ENCODE measurements at regions not wholly inside any gene's neighbourhood (a gene's known extent, or its start where the extent isn't known, plus 50 kb on each side); places are given as distances from the start of the nearest gene placed in this dataset.

DNA sequence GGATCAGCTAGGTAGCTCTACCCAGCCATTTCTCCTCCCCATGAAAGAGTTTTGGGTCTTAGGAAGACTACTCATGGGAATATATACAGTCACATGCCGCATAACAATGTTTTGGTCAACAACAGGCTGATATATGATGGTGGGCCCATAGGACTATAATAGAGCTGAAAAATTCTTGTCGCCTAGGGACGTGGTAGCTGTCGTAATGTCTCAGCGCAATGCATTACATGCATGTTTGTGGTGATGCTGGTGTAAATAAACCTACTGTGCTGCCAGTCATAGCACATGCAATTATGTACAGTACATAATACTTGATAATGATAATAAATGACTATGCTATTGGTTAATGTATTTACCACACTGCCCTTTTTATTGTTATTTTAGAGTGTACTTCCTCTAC, 78.2 kb upstream of the DLX6 start:
- H3K4me1 Mint-ChIP-seq = no peaks in the 10 kb centered on the region
- no peaks in the 10 kb centered on the region for H3K4me1 ChIP-seq (ENCODE audit: control insufficient read depth, insufficient read depth, low read length, poor library complexity, severe bottlenecking)
- DNase-seq (no peak), ATAC-seq (ENCODE audit: low read depth in 2 of 2) (no peak)
- H3K9me3 ChIP-seq (ENCODE audit: control insufficient read depth in 2 of 2, low read length in 2 of 2) = no peaks in the 10 kb centered on the region
- peaks cover 8% of the 10 kb centered on the region for H3K27me3 Mint-ChIP-seq
- no peak overlapping the region for H3K4me3 Mint-ChIP-seq
- H3K27me3 ChIP-seq (ENCODE audit: control insufficient read depth, insufficient read depth, low read length) = peaks cover 4% of the 10 kb centered on the region
- no peaks in the 10 kb centered on the region for H3K36me3 ChIP-seq (ENCODE audit: control insufficient read depth, insufficient read depth, low read length)
- no peak overlapping the region for H3K27ac Mint-ChIP-seq
- H3K36me3 Mint-ChIP-seq = no peaks in the 10 kb centered on the region
- H3K9me3 Mint-ChIP-seq = peaks cover 0 to 6% (median 0%) of the 10 kb centered on the region in 7 donors
- H3K4me3 ChIP-seq (ENCODE audit: low read depth, low read length) = no peak overlapping the region
- H3K27ac ChIP-seq (ENCODE audit: insufficient read depth, low read length, poor library complexity, severe bottlenecking) = no peak overlapping the region

DNA sequence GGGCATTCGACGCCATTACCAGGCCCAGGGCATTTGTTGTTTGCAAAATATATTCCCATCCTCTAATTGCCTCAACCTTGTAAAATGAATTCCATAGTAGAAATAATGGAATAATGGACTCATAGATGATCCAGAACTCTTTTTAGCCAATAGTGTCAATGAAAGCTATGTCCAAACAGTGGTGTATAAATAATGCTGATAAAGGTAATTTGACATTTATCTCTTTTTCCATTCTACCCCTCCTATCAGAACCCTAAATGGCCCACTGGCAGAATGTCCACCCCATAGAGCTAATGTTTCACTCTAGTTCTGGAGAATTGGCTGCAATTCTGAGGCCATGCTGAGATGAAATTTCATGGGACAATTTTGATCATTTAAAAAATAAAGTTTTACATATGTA, 76.4 kb upstream of the DLX6 start:
- Histone ChIP-seq H3K4me1 (ENCODE audit: control insufficient read depth, insufficient read depth, low read length, poor library complexity, severe bottlenecking) (no peaks in the 10 kb centered on the region), H3K4me3 (ENCODE audit: low read depth, low read length) (no peak overlapping the region), H3K9me3 (ENCODE audit: control insufficient read depth in 2 of 2, low read length in 2 of 2) (no peaks in the 10 kb centered on the region), H3K27ac (ENCODE audit: insufficient read depth, low read length, poor library complexity, severe bottlenecking) (no peak overlapping the region), H3K27me3 (ENCODE audit: control insufficient read depth, insufficient read depth, low read length) (peaks cover 4% of the 10 kb centered on the region), H3K36me3 (ENCODE audit: control insufficient read depth, insufficient read depth, low read length) (no peaks in the 10 kb centered on the region)
- Mint-ChIP-seq H3K27me3 (peaks cover 4% of the 10 kb centered on the region), H3K36me3 (no peaks in the 10 kb centered on the region), H3K4me1 (no peaks in the 10 kb centered on the region), H3K4me3 (no peak overlapping the region), H3K9me3 (peaks cover 0 to 6% (median 0%) of the 10 kb centered on the region in 7 donors), H3K27ac (no peak overlapping the region)
- DNase-seq (no peak), ATAC-seq (ENCODE audit: low read depth in 2 of 2) (no peak)

DNA sequence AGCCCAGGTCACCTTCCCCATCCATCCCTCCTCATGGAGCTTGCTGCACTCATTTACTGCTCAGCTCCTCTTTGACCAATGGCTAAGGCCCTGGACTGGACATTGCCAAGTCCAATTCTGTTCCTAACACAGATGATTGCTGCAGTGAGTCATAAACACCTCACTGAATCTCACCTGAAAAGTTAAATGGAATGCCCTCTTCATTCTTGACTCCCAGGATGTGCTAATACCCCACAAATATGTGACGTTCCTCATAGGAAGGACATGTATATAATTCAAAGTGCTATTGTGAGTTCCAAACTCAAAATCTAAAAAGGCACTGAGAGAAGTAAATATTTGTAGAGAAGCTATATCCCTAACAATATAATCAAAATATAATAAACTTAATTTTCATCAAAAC, 73.5 kb upstream of the DLX6 start:
- Histone ChIP-seq H3K36me3 (ENCODE audit: control insufficient read depth, insufficient read depth, low read length) (no peaks in the 10 kb centered on the region), H3K9me3 (ENCODE audit: control insufficient read depth in 2 of 2, low read length in 2 of 2) (no peaks in the 10 kb centered on the region), H3K4me1 (ENCODE audit: control insufficient read depth, insufficient read depth, low read length, poor library complexity, severe bottlenecking) (no peaks in the 10 kb centered on the region), H3K27me3 (ENCODE audit: control insufficient read depth, insufficient read depth, low read length) (peaks cover 4% of the 10 kb centered on the region), H3K4me3 (ENCODE audit: low read depth, low read length) (no peak overlapping the region), H3K27ac (ENCODE audit: insufficient read depth, low read length, poor library complexity, severe bottlenecking) (no peak overlapping the region)
- no peak for ATAC-seq (ENCODE audit: low read depth in 2 of 2)
- Mint-ChIP-seq H3K4me3 (no peak overlapping the region), H3K36me3 (no peaks in the 10 kb centered on the region), H3K27ac (no peak overlapping the region), H3K9me3 (peaks cover 0 to 6% (median 0%) of the 10 kb centered on the region in 7 donors), H3K4me1 (no peaks in the 10 kb centered on the region), H3K27me3 (peaks cover 4% of the 10 kb centered on the region)
- no peak for DNase-seq

DNA sequence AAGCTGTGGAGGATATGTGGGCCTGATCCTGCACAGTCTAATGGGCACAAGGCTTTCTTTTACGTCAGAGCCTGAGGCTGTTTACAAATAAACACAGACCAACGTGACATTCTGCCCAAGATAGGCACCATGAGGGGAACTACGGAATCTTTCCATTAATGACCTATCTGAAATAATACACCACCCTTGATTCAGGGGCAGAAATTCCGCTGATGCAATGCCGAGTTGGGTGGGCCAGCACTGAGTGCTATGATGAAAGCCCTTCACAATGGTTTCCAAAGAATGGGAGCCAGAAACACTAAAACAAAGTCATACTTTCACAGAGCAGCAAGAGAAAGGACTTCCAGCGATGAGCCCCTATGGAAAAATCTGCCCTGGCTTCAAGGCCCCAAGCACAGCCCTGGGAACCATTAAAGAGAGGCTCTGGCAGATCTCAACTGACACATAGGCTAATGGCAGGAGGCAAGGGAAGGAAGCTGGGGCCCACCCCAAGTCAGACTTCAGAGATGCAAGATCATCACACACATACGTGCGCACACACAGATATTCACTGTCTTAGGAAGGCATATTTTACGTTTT, 72.2 kb upstream of the DLX6 start:
- Mint-ChIP-seq H3K4me3 (no peak overlapping the region), H3K27me3 (peaks cover 4% of the 10 kb centered on the region), H3K27ac (no peak overlapping the region), H3K9me3 (peaks cover 0 to 6% (median 0%) of the 10 kb centered on the region in 7 donors), H3K36me3 (no peaks in the 10 kb centered on the region), H3K4me1 (no peaks in the 10 kb centered on the region)
- no peaks in the 10 kb centered on the region for H3K36me3 ChIP-seq (ENCODE audit: control insufficient read depth, insufficient read depth, low read length)
- ATAC-seq (ENCODE audit: low read depth in 2 of 2) (no peak), DNase-seq (no peak)
- no peaks in the 10 kb centered on the region for H3K9me3 ChIP-seq (ENCODE audit: control insufficient read depth in 2 of 2, low read length in 2 of 2)
- no peak overlapping the region for H3K4me3 ChIP-seq (ENCODE audit: low read depth, low read length)
- no peaks in the 10 kb centered on the region for H3K4me1 ChIP-seq (ENCODE audit: control insufficient read depth, insufficient read depth, low read length, poor library complexity, severe bottlenecking)
- H3K27me3 ChIP-seq (ENCODE audit: control insufficient read depth, insufficient read depth, low read length) = peaks cover 2% of the 10 kb centered on the region
- no peak overlapping the region for H3K27ac ChIP-seq (ENCODE audit: insufficient read depth, low read length, poor library complexity, severe bottlenecking)

DNA sequence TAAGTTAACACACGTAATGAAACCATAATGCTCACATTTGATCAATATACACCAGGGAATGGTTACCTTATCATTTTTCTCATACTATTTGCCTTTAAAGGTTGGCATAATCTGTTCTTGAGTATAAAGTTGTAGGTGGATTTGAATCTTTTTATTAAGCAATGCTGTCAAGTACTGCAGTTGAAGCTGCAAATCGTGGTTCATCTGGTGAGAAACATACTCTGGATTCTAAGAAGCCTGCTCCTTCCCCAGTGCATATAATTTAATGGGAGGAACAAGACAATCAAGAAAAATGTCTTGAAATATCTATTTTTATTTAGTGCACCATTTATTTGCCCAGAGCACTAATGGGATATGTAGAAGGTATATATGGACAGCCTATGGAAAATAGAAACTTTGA, 68.7 kb upstream of the DLX6 start:
- Mint-ChIP-seq H3K4me1 (no peaks in the 10 kb centered on the region), H3K4me3 (no peak overlapping the region), H3K36me3 (no peaks in the 10 kb centered on the region), H3K27me3 (no peaks in the 10 kb centered on the region), H3K9me3 (peaks cover 0 to 2% (median 0%) of the 10 kb centered on the region in 7 donors), H3K27ac (no peak overlapping the region)
- Histone ChIP-seq H3K27ac (ENCODE audit: insufficient read depth, low read length, poor library complexity, severe bottlenecking) (no peak overlapping the region), H3K4me3 (ENCODE audit: low read depth, low read length) (no peak overlapping the region), H3K4me1 (ENCODE audit: control insufficient read depth, insufficient read depth, low read length, poor library complexity, severe bottlenecking) (no peaks in the 10 kb centered on the region), H3K36me3 (ENCODE audit: control insufficient read depth, insufficient read depth, low read length) (no peaks in the 10 kb centered on the region), H3K27me3 (ENCODE audit: control insufficient read depth, insufficient read depth, low read length) (no peaks in the 10 kb centered on the region), H3K9me3 (ENCODE audit: control insufficient read depth in 2 of 2, low read length in 2 of 2) (no peaks in the 10 kb centered on the region)
- DNase-seq (no peak), ATAC-seq (ENCODE audit: low read depth in 2 of 2) (no peak)

DNA sequence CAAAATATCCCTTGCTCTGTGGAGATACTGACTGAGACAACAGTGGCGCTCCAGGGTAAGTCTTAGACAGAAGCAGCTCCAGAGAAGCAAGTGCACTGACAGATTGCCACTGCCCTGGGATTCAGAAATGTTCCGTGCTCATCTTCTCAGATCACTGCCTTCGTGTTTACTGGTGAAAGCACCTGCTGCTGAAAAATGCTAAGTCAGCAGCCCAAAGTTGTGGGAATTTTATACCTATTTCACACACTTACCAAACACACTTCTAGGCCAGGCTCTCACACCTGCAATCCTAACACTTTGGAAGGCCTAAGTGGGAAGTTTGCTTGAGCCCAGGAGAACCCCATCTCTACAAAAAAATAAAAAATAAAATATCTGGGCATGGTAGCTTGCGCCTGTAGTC, 63.2 kb upstream of the DLX6 start:
- Histone ChIP-seq H3K27me3 (ENCODE audit: control insufficient read depth, insufficient read depth, low read length) (no peaks in the 10 kb centered on the region), H3K9me3 (ENCODE audit: control insufficient read depth in 2 of 2, low read length in 2 of 2) (no peaks in the 10 kb centered on the region), H3K27ac (ENCODE audit: insufficient read depth, low read length, poor library complexity, severe bottlenecking) (no peak overlapping the region), H3K36me3 (ENCODE audit: control insufficient read depth, insufficient read depth, low read length) (no peaks in the 10 kb centered on the region), H3K4me1 (ENCODE audit: control insufficient read depth, insufficient read depth, low read length, poor library complexity, severe bottlenecking) (no peaks in the 10 kb centered on the region), H3K4me3 (ENCODE audit: low read depth, low read length) (no peak overlapping the region)
- Mint-ChIP-seq H3K4me3 (no peak overlapping the region), H3K4me1 (no peaks in the 10 kb centered on the region), H3K36me3 (no peaks in the 10 kb centered on the region), H3K27ac (no peak overlapping the region), H3K27me3 (no peaks in the 10 kb centered on the region), H3K9me3 (peaks cover 0 to 2% (median 0%) of the 10 kb centered on the region in 7 donors)
- ATAC-seq (ENCODE audit: low read depth in 2 of 2) (no peak), DNase-seq (no peak)

DNA sequence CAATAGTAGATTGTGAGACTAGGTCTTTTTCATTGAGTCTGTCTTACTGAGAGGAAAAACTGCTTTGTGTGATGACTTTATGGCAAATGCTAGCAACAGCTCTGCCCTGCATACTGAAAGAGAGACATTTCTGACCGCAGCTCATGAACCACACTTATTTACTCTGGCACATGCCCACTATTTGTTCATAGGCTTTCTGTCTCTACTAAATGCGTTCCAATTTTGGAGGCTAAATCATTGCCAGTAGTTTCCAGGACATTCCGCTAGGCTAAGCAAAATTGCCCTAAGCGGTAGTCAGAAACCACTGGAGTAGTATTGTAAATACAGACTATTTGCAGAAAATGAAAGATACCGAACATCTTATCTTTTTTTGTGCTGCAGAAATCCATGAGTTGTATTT, 55.6 kb upstream of the DLX6 start:
- no peak overlapping the region for H3K4me3 Mint-ChIP-seq
- ATAC-seq (ENCODE audit: low read depth in 2 of 2) = no peak
- H3K4me1 ChIP-seq (ENCODE audit: control insufficient read depth, insufficient read depth, low read length, poor library complexity, severe bottlenecking) = no peaks in the 10 kb centered on the region
- DNase-seq = no peak
- H3K27me3 ChIP-seq (ENCODE audit: control insufficient read depth, insufficient read depth, low read length) = no peaks in the 10 kb centered on the region
- no peak overlapping the region for H3K4me3 ChIP-seq (ENCODE audit: low read depth, low read length)
- no peaks in the 10 kb centered on the region for H3K36me3 Mint-ChIP-seq
- peaks cover 13% of the 10 kb centered on the region for H3K27me3 Mint-ChIP-seq
- no peaks in the 10 kb centered on the region for H3K9me3 ChIP-seq (ENCODE audit: control insufficient read depth in 2 of 2, low read length in 2 of 2)
- H3K9me3 Mint-ChIP-seq = no peaks in the 10 kb centered on the region
- no peaks in the 10 kb centered on the region for H3K36me3 ChIP-seq (ENCODE audit: control insufficient read depth, insufficient read depth, low read length)
- no peak overlapping the region for H3K27ac ChIP-seq (ENCODE audit: insufficient read depth, low read length, poor library complexity, severe bottlenecking)
- H3K4me1 Mint-ChIP-seq = no peaks in the 10 kb centered on the region
- no peak overlapping the region for H3K27ac Mint-ChIP-seq

DNA sequence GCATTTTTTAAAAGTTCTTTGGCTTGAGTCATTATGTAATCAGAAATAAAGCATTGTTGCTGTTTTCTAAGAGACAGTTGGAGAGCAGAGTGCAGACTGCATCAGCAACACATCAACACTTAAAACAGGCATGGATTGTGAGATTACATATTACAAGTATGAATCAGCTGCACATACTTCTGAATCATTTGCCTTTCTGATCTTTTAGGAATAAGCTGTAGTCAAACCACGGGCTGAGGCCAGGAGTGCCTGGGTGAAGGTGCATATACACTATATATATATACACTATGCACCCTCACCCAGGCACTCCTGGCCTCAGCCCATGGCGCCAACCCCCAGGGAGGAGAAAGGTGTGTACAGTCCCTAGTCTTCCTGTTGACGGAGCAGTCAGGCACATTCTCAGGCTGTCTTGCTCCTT, 52.4 kb upstream of the DLX6 start:
- peaks cover 0 to 1% (median 0%) of the 10 kb centered on the region in 7 donors for H3K9me3 Mint-ChIP-seq
- Histone ChIP-seq H3K4me3 (ENCODE audit: low read depth, low read length) (no peak overlapping the region), H3K27me3 (ENCODE audit: control insufficient read depth, insufficient read depth, low read length) (no peaks in the 10 kb centered on the region), H3K36me3 (ENCODE audit: control insufficient read depth, insufficient read depth, low read length) (no peaks in the 10 kb centered on the region), H3K27ac (ENCODE audit: insufficient read depth, low read length, poor library complexity, severe bottlenecking) (no peak overlapping the region), H3K9me3 (ENCODE audit: control insufficient read depth in 2 of 2, low read length in 2 of 2) (no peaks in the 10 kb centered on the region), H3K4me1 (ENCODE audit: control insufficient read depth, insufficient read depth, low read length, poor library complexity, severe bottlenecking) (no peaks in the 10 kb centered on the region)
- no peaks in the 10 kb centered on the region for H3K36me3 Mint-ChIP-seq
- H3K27me3 Mint-ChIP-seq = peaks cover 18% of the 10 kb centered on the region
- H3K27ac Mint-ChIP-seq = no peak overlapping the region
- DNase-seq (no peak), ATAC-seq (ENCODE audit: low read depth in 2 of 2) (no peak)
- H3K4me1 Mint-ChIP-seq = no peaks in the 10 kb centered on the region
- no peak overlapping the region for H3K4me3 Mint-ChIP-seq
